ENCODE measurements at regions not wholly inside any gene's neighbourhood (a gene's known extent, or its start where the extent isn't known, plus 50 kb on each side); places are given as distances from the start of the nearest gene placed in this dataset.

DNA sequence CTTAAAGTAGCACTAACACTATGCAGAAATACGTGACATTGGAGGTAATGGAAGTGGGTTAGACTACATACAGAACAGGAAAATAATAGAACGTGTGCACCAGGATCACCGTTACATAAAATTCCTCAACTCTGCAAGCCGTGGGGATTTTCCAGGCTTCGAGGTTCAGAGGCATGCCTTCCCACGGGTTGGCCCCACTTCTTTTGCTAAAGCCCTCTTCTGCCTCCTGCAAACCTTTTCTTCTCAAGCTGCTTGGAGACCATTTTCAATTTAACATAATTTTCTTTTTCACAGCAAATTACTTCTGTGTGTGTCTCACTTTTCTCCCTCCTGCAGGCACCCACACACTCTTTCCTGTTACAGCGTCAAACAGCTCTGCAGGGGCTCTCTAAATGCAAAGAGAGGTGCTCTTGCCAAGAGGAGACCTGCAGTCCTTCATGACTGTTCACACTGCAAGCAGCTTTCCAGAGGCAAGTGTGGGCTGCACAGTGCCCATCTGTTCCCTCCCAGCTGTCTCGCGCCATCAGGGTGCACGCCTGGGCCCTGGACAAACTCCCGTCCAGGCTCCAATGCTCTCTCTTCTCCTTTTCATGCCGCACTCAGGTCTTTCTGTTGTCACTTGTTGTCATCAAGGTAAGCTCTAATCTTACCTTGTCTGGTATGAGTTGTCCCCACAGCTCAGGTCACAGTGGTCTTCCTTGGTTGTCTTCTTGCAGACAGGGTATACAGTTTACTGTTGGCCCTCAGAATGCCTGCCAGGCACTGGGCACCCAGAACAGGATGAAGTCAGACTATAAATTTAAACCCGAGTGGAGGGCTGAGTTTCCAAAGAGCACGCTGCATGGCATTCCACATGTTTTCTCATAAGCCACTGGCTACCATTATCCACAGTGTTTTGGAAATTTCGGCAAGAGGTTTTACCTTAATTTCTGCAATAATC is 164.8 kb upstream of the GGTLC1 start:
- peak; percentile 40 for DNase-seq (ENCODE audit: low spot score)
- intact Hi-C loops (cut with micrococcal nuclease; ENCODE audit: unreplicated experiment), result no loop called here
- Histone ChIP-seq H3K36me3 (ENCODE audit: insufficient read depth, low read length, poor library complexity, severe bottlenecking) (no peaks in the 10 kb centered on the region), H3K9me3 (ENCODE audit: low read depth, low read length, poor library complexity, severe bottlenecking) (no peaks in the 10 kb centered on the region), H3K27ac (ENCODE audit: low read depth, low read length, poor library complexity, severe bottlenecking) (no peak overlapping the region), H3K27me3 (replicated peaks; ENCODE audit: insufficient read depth, low read depth, low read length, poor library complexity) (no peaks in the 10 kb centered on the region), H3K4me1 (ENCODE audit: insufficient read depth, low read length, poor library complexity, severe bottlenecking) (peaks cover 4% of the 10 kb centered on the region), H3K4me3 (ENCODE audit: low read depth, low read length, poor library complexity, severe bottlenecking) (no peak overlapping the region)
- POLR2A ChIA-PET (ENCODE audit: low non-redundant PET), result no interaction called here
- no TSS peak for BruUV-seq (replicated peaks)
- TF ChIP-seq, protein P1, sequence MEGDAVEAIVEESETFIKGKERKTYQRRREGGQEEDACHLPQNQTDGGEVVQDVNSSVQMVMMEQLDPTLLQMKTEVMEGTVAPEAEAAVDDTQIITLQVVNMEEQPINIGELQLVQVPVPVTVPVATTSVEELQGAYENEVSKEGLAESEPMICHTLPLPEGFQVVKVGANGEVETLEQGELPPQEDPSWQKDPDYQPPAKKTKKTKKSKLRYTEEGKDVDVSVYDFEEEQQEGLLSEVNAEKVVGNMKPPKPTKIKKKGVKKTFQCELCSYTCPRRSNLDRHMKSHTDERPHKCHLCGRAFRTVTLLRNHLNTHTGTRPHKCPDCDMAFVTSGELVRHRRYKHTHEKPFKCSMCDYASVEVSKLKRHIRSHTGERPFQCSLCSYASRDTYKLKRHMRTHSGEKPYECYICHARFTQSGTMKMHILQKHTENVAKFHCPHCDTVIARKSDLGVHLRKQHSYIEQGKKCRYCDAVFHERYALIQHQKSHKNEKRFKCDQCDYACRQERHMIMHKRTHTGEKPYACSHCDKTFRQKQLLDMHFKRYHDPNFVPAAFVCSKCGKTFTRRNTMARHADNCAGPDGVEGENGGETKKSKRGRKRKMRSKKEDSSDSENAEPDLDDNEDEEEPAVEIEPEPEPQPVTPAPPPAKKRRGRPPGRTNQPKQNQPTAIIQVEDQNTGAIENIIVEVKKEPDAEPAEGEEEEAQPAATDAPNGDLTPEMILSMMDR (conservative IDR thresholded peaks at IDR 0.05; ENCODE audit: low read depth, low read length), result no peak
- TF ChIP-seq EZH2 (IDR thresholded peaks at IDR 0.05; ENCODE audit: borderline replicate concordance, low read depth, low read length, poor library complexity, severe bottlenecking), result no peak
- CTCF ChIA-PET, result no interaction called here

DNA sequence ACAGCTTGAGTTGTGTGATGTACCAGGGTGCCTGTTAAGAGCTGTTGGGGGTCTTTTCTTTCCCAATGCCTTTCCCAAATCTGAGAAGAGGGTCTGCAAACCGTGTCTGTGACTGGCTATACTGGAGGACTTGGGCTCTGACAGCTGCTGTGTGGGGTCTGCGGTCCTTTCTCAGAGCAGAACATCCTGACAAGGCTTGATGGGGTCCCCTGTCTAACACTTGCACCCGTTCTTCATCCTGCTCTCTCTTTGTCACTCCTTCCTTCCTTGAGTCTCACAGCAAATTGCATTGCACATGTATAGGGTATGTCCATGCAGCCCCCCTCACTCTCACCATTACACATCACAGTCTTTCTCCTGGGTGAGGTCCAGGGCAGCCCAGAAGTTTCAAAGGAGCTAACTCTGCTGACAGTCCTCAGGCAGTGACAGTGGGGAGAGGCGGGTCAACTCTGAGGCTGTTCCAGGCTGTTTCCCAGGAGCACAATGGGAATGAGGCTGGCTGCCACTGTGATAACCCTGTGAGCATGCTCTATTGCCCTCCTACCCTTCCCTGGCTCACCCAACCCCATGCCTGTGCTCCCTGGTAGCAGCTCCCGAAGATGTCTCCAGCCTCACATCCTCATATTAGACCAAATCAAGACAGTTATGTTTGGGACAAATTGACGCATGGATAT is 163.2 kb upstream of the GGTLC1 start:
- H3K9me3 ChIP-seq (ENCODE audit: low read depth, low read length, poor library complexity, severe bottlenecking), result no peaks in the 10 kb centered on the region
- ChIA-PET CTCF (no interaction called here), POLR2A (ENCODE audit: low non-redundant PET) (no interaction called here)
- H3K27ac ChIP-seq (ENCODE audit: low read depth, low read length, poor library complexity, severe bottlenecking), result no peak overlapping the region
- H3K4me1 ChIP-seq (ENCODE audit: insufficient read depth, low read length, poor library complexity, severe bottlenecking), result peaks cover 4% of the 10 kb centered on the region
- TF ChIP-seq EZH2 (IDR thresholded peaks at IDR 0.05; ENCODE audit: borderline replicate concordance, low read depth, low read length, poor library complexity, severe bottlenecking), result no peak
- no peak overlapping the region for H3K4me3 ChIP-seq (ENCODE audit: low read depth, low read length, poor library complexity, severe bottlenecking)
- intact Hi-C loops (cut with micrococcal nuclease; ENCODE audit: unreplicated experiment), result no loop called here
- no peaks in the 10 kb centered on the region for H3K36me3 ChIP-seq (ENCODE audit: insufficient read depth, low read length, poor library complexity, severe bottlenecking)
- no peaks in the 10 kb centered on the region for H3K27me3 ChIP-seq (replicated peaks; ENCODE audit: insufficient read depth, low read depth, low read length, poor library complexity)
- BruUV-seq (replicated peaks), result no TSS peak
- no peak for DNase-seq (ENCODE audit: low spot score)

DNA sequence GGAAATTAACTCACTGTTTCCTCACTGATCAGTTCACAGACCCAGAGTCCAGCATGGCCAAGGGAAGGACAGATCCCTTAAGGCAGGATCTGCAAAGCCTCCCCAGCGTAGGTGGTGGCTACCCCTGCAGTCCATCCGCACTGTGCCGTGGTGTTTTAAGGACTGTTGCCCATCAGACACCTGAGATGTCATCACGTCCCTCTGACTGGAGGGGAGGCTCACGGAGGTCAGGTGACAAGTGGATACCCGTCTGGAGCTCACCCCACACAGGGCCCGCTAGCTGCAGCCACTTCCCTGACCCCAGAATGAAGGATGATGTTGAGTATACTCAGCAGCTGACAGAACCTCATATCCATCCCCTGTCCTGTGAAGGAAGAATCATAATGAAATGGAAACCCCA is 161.8 kb upstream of the GGTLC1 start:
- no peak for DNase-seq (ENCODE audit: low spot score)
- ChIA-PET POLR2A (ENCODE audit: low non-redundant PET) (no interaction called here), CTCF (no interaction called here)
- H3K4me1 ChIP-seq (ENCODE audit: insufficient read depth, low read length, poor library complexity, severe bottlenecking), result peaks cover 4% of the 10 kb centered on the region
- H3K27ac ChIP-seq (ENCODE audit: low read depth, low read length, poor library complexity, severe bottlenecking), result no peak overlapping the region
- H3K36me3 ChIP-seq (ENCODE audit: insufficient read depth, low read length, poor library complexity, severe bottlenecking), result no peaks in the 10 kb centered on the region
- no peak for TF ChIP-seq EZH2 (IDR thresholded peaks at IDR 0.05; ENCODE audit: borderline replicate concordance, low read depth, low read length, poor library complexity, severe bottlenecking)
- TF ChIP-seq, protein P1 (conservative IDR thresholded peaks at IDR 0.05; ENCODE audit: low read depth, low read length), result no peak
- no TSS peak for BruUV-seq (replicated peaks)
- intact Hi-C loops (cut with micrococcal nuclease; ENCODE audit: unreplicated experiment), result no loop called here
- H3K9me3 ChIP-seq (ENCODE audit: low read depth, low read length, poor library complexity, severe bottlenecking), result no peaks in the 10 kb centered on the region
- no peaks in the 10 kb centered on the region for H3K27me3 ChIP-seq (replicated peaks; ENCODE audit: insufficient read depth, low read depth, low read length, poor library complexity)
- H3K4me3 ChIP-seq (ENCODE audit: low read depth, low read length, poor library complexity, severe bottlenecking), result no peak overlapping the region

Data from A673 (cell line).